ENCODE measurements at regions not wholly inside any gene's neighbourhood (a gene's known extent, or its start where the extent isn't known, plus 50 kb on each side); places are given as distances from the start of the nearest gene placed in this dataset.
"Not testable (repeated sequence)": the region's sequence is repeated elsewhere in the genome, so short reads cannot be mapped to it uniquely, and the experiment has no call there.

- Histone ChIP-seq H3K4me1 (ENCODE audit: control insufficient read depth in 4 of 4, insufficient read depth in 4 of 4, low read length in 3 of 4) (peaks cover 0 to 6% (median 0%) of the 10 kb centered on the region in 4 donors), H3K27me3 (ENCODE audit: control insufficient read depth in 4 of 4, insufficient read depth in 4 of 4, low read length in 3 of 4) (no peaks in the 10 kb centered on the region), H3K9me3 (ENCODE audit: control insufficient read depth in 4 of 4, low read length in 3 of 4) (no peaks in the 10 kb centered on the region), H3K9ac (ENCODE audit: low read depth in 1 of 2, low read length in 2 of 2) (no peak overlapping the region), H3K27ac (ENCODE audit: low read depth in 1 of 2, low read length in 2 of 2) (no peak overlapping the region), H3K4me3 (ENCODE audit: low read depth in 1 of 3, low read length in 3 of 3) (no peak overlapping the region), H3K36me3 (ENCODE audit: control insufficient read depth in 4 of 4, insufficient read depth in 3 of 4, low read depth in 1 of 4, low read length in 3 of 4) (no peaks in the 10 kb centered on the region)
- WGBS: 89% methylated on average over 10 of the region's 10 CpGs
- no peak for TF ChIP-seq HNF4G (IDR thresholded peaks at IDR 0.05)
- no peak for TF ChIP-seq HNF4A (conservative IDR thresholded peaks at IDR 0.05)
- no peak for TF ChIP-seq YY1 (IDR thresholded peaks at IDR 0.05)
- TF ChIP-seq ATF3 (IDR thresholded peaks at IDR 0.05): no peak
- no peak for TF ChIP-seq TAF1 (conservative IDR thresholded peaks at IDR 0.05)
- no peak for TF ChIP-seq REST (IDR thresholded peaks at IDR 0.05)
- TF ChIP-seq EGR1 (IDR thresholded peaks at IDR 0.05; ENCODE audit: low read depth in 2 of 2): no peak
- TF ChIP-seq MAX (IDR thresholded peaks at IDR 0.05): no peak
- no peak for TF ChIP-seq RAD21 (IDR thresholded peaks at IDR 0.05)
- no peak for TF ChIP-seq JUND (IDR thresholded peaks at IDR 0.05)
- no peak for TF ChIP-seq FOXA2 (IDR thresholded peaks at IDR 0.05)
- DNase-seq (ENCODE audit: low spot score): no peak
These were observed 125.0 kb downstream of the URI1 start for GRCh38 chr19:30066781-30067759.

GRCh38 chr19:30067956-30068506, 126.0 kb downstream of the URI1 start:
- DNase-seq (ENCODE audit: low spot score); H3K4me1 ChIP-seq (ENCODE audit: control insufficient read depth in 4 of 4, insufficient read depth in 4 of 4, low read length in 3 of 4); H3K36me3 ChIP-seq (ENCODE audit: control insufficient read depth in 4 of 4, insufficient read depth in 3 of 4, low read depth in 1 of 4, low read length in 3 of 4); H3K9ac ChIP-seq (ENCODE audit: low read depth in 1 of 2, low read length in 2 of 2); H3K27me3 ChIP-seq (ENCODE audit: control insufficient read depth in 4 of 4, insufficient read depth in 4 of 4, low read length in 3 of 4); H3K27ac ChIP-seq (ENCODE audit: low read depth in 1 of 2, low read length in 2 of 2); H3K9me3 ChIP-seq (ENCODE audit: control insufficient read depth in 4 of 4, low read length in 3 of 4); H3K4me3 ChIP-seq (ENCODE audit: low read depth in 1 of 3, low read length in 3 of 3): not testable (repeated sequence)
- WGBS: 92% methylated on average over 2 of the region's 2 CpGs

Measured in liver (tissue), 7 donors.